OCI-LY3 (cell line): ENCODE measurements at regions not wholly inside any gene's neighbourhood (a gene's known extent, or its start where the extent isn't known, plus 50 kb on each side); places are given as distances from the start of the nearest gene placed in this dataset.
A peak's percentile ranks its signal among the peaks of the same experiment; 100 is the strongest.

ENCODE experiments used
- H2AFZ ChIP-seq: fragments of 200-600, 300-600 bp; shearing (Covaris generic); 2 replicates; pipeline ENCODE4 v1.6.0; 2014; ENCODE audit warnings: antibody characterized with exemption, low read depth, low read length
- H3K27ac ChIP-seq: fragments of 200-600, 300-600 bp; sonication (generic); 2 replicates; pipeline ENCODE4 v1.5.1; 2014; ENCODE audit warnings: mild to moderate bottlenecking, low read length, moderate library complexity, mixed read lengths
- H3K27me3 ChIP-seq: fragments of 200-600, 300-600 bp; sonication (generic); 2 replicates; pipeline ENCODE4 v1.6.1; 2014; ENCODE audit warnings: low read depth, low read length, mixed read lengths
- H3K36me3 ChIP-seq: fragments of 200-600, 300-600 bp; sonication (generic); replicated peaks from 2 replicates; pipeline ENCODE3; 2014; ENCODE audit warnings: low read depth, low read length, mixed read lengths
- H3K4me1 ChIP-seq: fragments of 300-600, 200-600 bp; sonication (generic); 2 replicates; pipeline ENCODE4 v1.6.1; 2014; ENCODE audit warnings: low read length, mixed read lengths
- H3K4me2 ChIP-seq: fragments of 200-600, 300-600 bp; sonication (generic); 2 replicates; pipeline ENCODE4 v1.6.1; 2014; ENCODE audit warnings: low read length, mixed read lengths
- H3K4me3 ChIP-seq: fragments of 300-600, 200-600 bp; sonication (generic); 2 replicates; pipeline ENCODE4 v1.5.1; 2014; ENCODE audit warnings: antibody characterized with exemption, mild to moderate bottlenecking, low read length, moderate library complexity
- H3K79me2 ChIP-seq: fragments of 300-600, 200-600 bp; shearing (Covaris generic); 2 replicates; pipeline ENCODE4 v1.6.1; 2014; ENCODE audit warnings: mild to moderate bottlenecking, low read length, mixed read lengths
- H3K9ac ChIP-seq: fragments of 300-600, 200-600 bp; shearing (Covaris generic); 2 replicates; pipeline ENCODE4 v1.6.0; 2014; ENCODE audit warnings: mild to moderate bottlenecking, low read length, moderate library complexity
- H3K9me3 ChIP-seq: fragments of 200-600, 300-600 bp; shearing (Covaris generic); 2 replicates; pipeline ENCODE4 v1.6.1; 2014; ENCODE audit warnings: low read length, mixed read lengths; ENCODE audit not compliant: insufficient read depth
- H4K20me1 ChIP-seq: fragments of 200-600, 300-600 bp; sonication (generic); 2 replicates; pipeline ENCODE4 v1.6.1; 2016; ENCODE audit warnings: low read length, mixed read lengths; ENCODE audit not compliant: insufficient read depth
- CTCF ChIP-seq: fragments of 200-600, 300-600 bp; sonication (generic); IDR thresholded peaks from 2 replicates; pipeline ENCODE4 v1.5.1; 2014; ENCODE audit warnings: antibody characterized with exemption, low read length, low read depth
- EZH2phosphoT487 ChIP-seq: fragments of 200-600 bp; shearing (Covaris generic); IDR thresholded peaks from 2 replicates; pipeline ENCODE4 v1.6.1; 2018; ENCODE audit warnings: antibody characterized with exemption, mixed run types, low read depth

- TF ChIP-seq CTCF = no peak
- no peak for TF ChIP-seq EZH2phosphoT487
- peak overlapping the region; percentile 74 for H3K27ac ChIP-seq
Measured at GRCh38 chr7:112939574-112940313, 146.9 kb downstream of the GPR85 start.

GRCh38 chr7:112938863-112939573, 147.6 kb downstream of the GPR85 start:
- Histone ChIP-seq H2AFZ (peak overlapping the region; percentile 67), H3K4me2 (peak overlapping the region; percentile 88), H3K27me3 (no peaks in the 10 kb centered on the region), H3K36me3 (no peaks in the 10 kb centered on the region), H3K9ac (peak overlapping the region; percentile 68), H3K4me3 (peak overlapping the region; percentile 96), H3K9me3 (no peaks in the 10 kb centered on the region), H3K4me1 (peaks cover 12% of the 10 kb centered on the region), H3K79me2 (peaks cover 14% of the 10 kb centered on the region), H4K20me1 (peaks cover 5% of the 10 kb centered on the region; the same call in 1 of the 2 replicates), H3K27ac (no peak overlapping the region)
- TF ChIP-seq CTCF (no peak), EZH2phosphoT487 (no peak)

More at GRCh38 chr7:112939574-112940313, 146.9 kb downstream of the GPR85 start:
- H3K9me3 ChIP-seq = no peaks in the 10 kb centered on the region
- H3K79me2 ChIP-seq = peaks cover 14% of the 10 kb centered on the region
- H4K20me1 ChIP-seq = peaks cover 1% of the 10 kb centered on the region; the same call in 1 of the 2 replicates
- H3K27me3 ChIP-seq = no peaks in the 10 kb centered on the region
- peak overlapping the region; percentile 98 for H3K4me2 ChIP-seq
- no peaks in the 10 kb centered on the region for H3K36me3 ChIP-seq
- H2AFZ ChIP-seq = peak overlapping the region; percentile 99
- peak overlapping the region; percentile 78 for H3K9ac ChIP-seq
- peaks cover 12% of the 10 kb centered on the region for H3K4me1 ChIP-seq
- H3K4me3 ChIP-seq = peak overlapping the region; percentile 96

- Histone ChIP-seq H3K27ac (no peak overlapping the region), H3K9me3 (no peaks in the 10 kb centered on the region), H3K9ac (no peak overlapping the region), H4K20me1 (peaks cover 5% of the 10 kb centered on the region; the same call in 1 of the 2 replicates), H3K4me2 (peak overlapping the region; percentile 88), H3K27me3 (no peaks in the 10 kb centered on the region), H3K36me3 (no peaks in the 10 kb centered on the region), H2AFZ (no peak overlapping the region), H3K79me2 (peaks cover 14% of the 10 kb centered on the region), H3K4me1 (peaks cover 12% of the 10 kb centered on the region), H3K4me3 (peak overlapping the region; percentile 96; the same call in 1 of the 2 replicates)
- no peak for TF ChIP-seq CTCF
- no peak for TF ChIP-seq EZH2phosphoT487
Measured at GRCh38 chr7:112937651-112938415, 147.6 kb upstream of the TMEM168 start.
